Right atrium auricular region (tissue), 2 donors: ENCODE measurements at regions not wholly inside any gene's neighbourhood (a gene's known extent, or its start where the extent isn't known, plus 50 kb on each side); places are given as distances from the start of the nearest gene placed in this dataset.
"Not testable (repeated sequence)": the region's sequence is repeated elsewhere in the genome, so short reads cannot be mapped to it uniquely, and the experiment has no call there.

ENCODE experiments used
- DNase-seq: peaks from one replicate; pipeline ENCODE4 v3.0.0-alpha.2; 2019; ENCODE audit warnings: low spot score
- H3K27ac ChIP-seq, 2 donors: fragments of 200-600 bp; sonication (generic); 1 replicate in 1 of 2; 2 replicates in 1 of 2; pipeline ENCODE4 v1.5.1; 2016 to 2019
- H3K27me3 ChIP-seq, 2 donors: fragments of 200-600 bp; sonication (generic); one replicate each; pipeline versions ENCODE4 v1.5.1 to v1.6.0; 2017 to 2019
- H3K36me3 ChIP-seq: fragments of 200-600 bp; sonication (generic); one replicate; pipeline ENCODE4 v1.5.1; 2016
- H3K4me1 ChIP-seq, 2 donors: fragments of 200-600 bp; sonication (generic); one replicate each; pipeline versions ENCODE4 v1.5.1 to v1.6.0; 2017 to 2019
- H3K4me3 ChIP-seq, 2 donors: fragments of 200-600 bp; sonication (generic); 1 replicate in 1 of 2; 2 replicates in 1 of 2; pipeline ENCODE4 v1.5.1; 2017 to 2019; ENCODE audit warnings: mild to moderate bottlenecking in 1 of 2, moderate library complexity in 1 of 2
- H3K9me3 ChIP-seq, 2 donors: fragments of 200-600 bp; sonication (generic); one replicate each; pipeline ENCODE4 v1.5.1; 2019
- CTCF ChIP-seq, 2 donors: fragments of 200-600 bp; sonication (generic); IDR thresholded peaks; one replicate each; pipeline ENCODE4 v1.5.1; 2019; ENCODE audit warnings: antibody characterized with exemption in 2 of 2

GRCh38 chr13:48818495-48819356 is 157.0 kb upstream of the FNDC3A start:
- no peak overlapping the region for H3K27ac ChIP-seq
- no peaks in the 10 kb centered on the region for H3K36me3 ChIP-seq
- H3K27me3 ChIP-seq: no peaks in the 10 kb centered on the region
- no peak overlapping the region for H3K4me3 ChIP-seq
- H3K9me3 ChIP-seq: no peaks in the 10 kb centered on the region
- no peak for DNase-seq
- H3K4me1 ChIP-seq: no peaks in the 10 kb centered on the region
- TF ChIP-seq CTCF (IDR thresholded peaks at IDR 0.05): no peak

- no peaks in the 10 kb centered on the region for H3K4me1 ChIP-seq
- no peaks in the 10 kb centered on the region for H3K27me3 ChIP-seq
- H3K9me3 ChIP-seq: no peaks in the 10 kb centered on the region
- no peak overlapping the region for H3K27ac ChIP-seq
- no peak overlapping the region for H3K4me3 ChIP-seq
- no peaks in the 10 kb centered on the region for H3K36me3 ChIP-seq
- TF ChIP-seq CTCF (IDR thresholded peaks at IDR 0.05): no peak
- DNase-seq: no peak
These were observed 156.3 kb upstream of the FNDC3A start for GRCh38 chr13:48819376-48819775.

GRCh38 chr13:48819899-48820298 is 155.8 kb upstream of the FNDC3A start:
- DNase-seq: no peak
- no peaks in the 10 kb centered on the region for H3K4me1 ChIP-seq
- no peak overlapping the region for H3K4me3 ChIP-seq
- no peak for TF ChIP-seq CTCF (IDR thresholded peaks at IDR 0.05)
- no peaks in the 10 kb centered on the region for H3K9me3 ChIP-seq
- H3K27ac ChIP-seq: no peak overlapping the region
- no peaks in the 10 kb centered on the region for H3K27me3 ChIP-seq
- H3K36me3 ChIP-seq: no peaks in the 10 kb centered on the region

DNA sequence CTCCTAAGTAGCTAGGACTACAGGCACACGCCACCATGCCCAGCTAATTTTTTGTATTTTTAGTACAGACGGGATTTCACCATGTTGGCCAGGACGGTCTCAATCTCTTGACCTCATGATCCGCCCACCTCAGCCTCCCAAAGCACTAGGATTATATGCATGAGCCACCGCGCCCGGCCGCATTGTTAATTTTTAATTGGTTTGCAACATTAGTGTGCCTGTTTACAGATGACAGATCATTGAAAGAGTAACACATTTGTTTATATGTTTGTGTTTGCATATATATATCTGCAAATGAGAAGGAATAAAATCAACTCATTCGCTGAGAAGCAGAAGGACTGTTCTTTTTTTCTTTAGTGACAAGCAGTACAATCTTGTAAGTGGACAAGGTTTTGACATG is 152.2 kb upstream of the FNDC3A start:
- not testable (repeated sequence) for H3K27me3 ChIP-seq, DNase-seq, H3K27ac ChIP-seq, H3K4me1 ChIP-seq, H3K36me3 ChIP-seq, H3K4me3 ChIP-seq
- H3K9me3 ChIP-seq: peaks cover 0 to 12% of the 10 kb centered on the region in 2 donors

- Histone ChIP-seq H3K4me3 (no peak overlapping the region), H3K36me3 (no peaks in the 10 kb centered on the region), H3K4me1 (no peaks in the 10 kb centered on the region), H3K27ac (no peak overlapping the region), H3K27me3 (no peaks in the 10 kb centered on the region), H3K9me3 (peaks cover 0 to 12% of the 10 kb centered on the region in 2 donors)
- TF ChIP-seq CTCF (IDR thresholded peaks at IDR 0.05): no peak
- DNase-seq: no peak
These were observed 149.7 kb upstream of the FNDC3A start for GRCh38 chr13:48826039-48826438.

- not testable (repeated sequence) for H3K36me3 ChIP-seq, H3K27me3 ChIP-seq, H3K27ac ChIP-seq, DNase-seq, H3K4me1 ChIP-seq, H3K4me3 ChIP-seq
- peaks cover 0 to 20% of the 10 kb centered on the region in 2 donors for H3K9me3 ChIP-seq
These were observed 148.7 kb upstream of the FNDC3A start for GRCh38 chr13:48826922-48827454.

- H3K27me3 ChIP-seq: no peaks in the 10 kb centered on the region
- H3K9me3 ChIP-seq: peaks cover 0 to 22% of the 10 kb centered on the region in 2 donors
- no peak overlapping the region for H3K4me3 ChIP-seq
- no peaks in the 10 kb centered on the region for H3K4me1 ChIP-seq
- H3K27ac ChIP-seq: no peak overlapping the region
- no peaks in the 10 kb centered on the region for H3K36me3 ChIP-seq
- TF ChIP-seq CTCF (IDR thresholded peaks at IDR 0.05): no peak
- no peak for DNase-seq
These were observed 148.0 kb upstream of the FNDC3A start for GRCh38 chr13:48827709-48828108.
